AG04450 (cell line): ENCODE measurements at regions not wholly inside any gene's neighbourhood (a gene's known extent, or its start where the extent isn't known, plus 50 kb on each side); places are given as distances from the start of the nearest gene placed in this dataset.

Source experiments
- CTCF ChIA-PET: fragments of 300-600, 350-600 bp; formaldehyde crosslinking; extraction: SDS; loops from one replicate; lab custom pipeline; 2022; ENCODE audit warnings: antibody characterized with exemption, inconsistent platforms; lab: Charles Lee
- POLR2A ChIA-PET: fragments of 350-600 bp; formaldehyde crosslinking; extraction: SDS; loops from one replicate; lab custom pipeline; 2021; ENCODE audit warnings: antibody characterized with exemption, inconsistent platforms; lab: Yijun Ruan, JAX
- DNase-seq: peaks from one replicate; pipeline ENCODE4 v3.0.0-alpha.2; 2011; ENCODE audit warnings: low read depth, low spot score
- H3K27ac ChIP-seq: one replicate; pipeline ENCODE4 v1.5.1; 2012; ENCODE audit warnings: low read depth, low read length, control low read depth
- H3K27me3 ChIP-seq: one replicate; pipeline ENCODE4 v1.6.0; 2012; ENCODE audit warnings: low read length; ENCODE audit not compliant: control insufficient read depth, insufficient read depth
- H3K4me3 ChIP-seq: 2 replicates; pipeline ENCODE4 v1.5.1; 2011; ENCODE audit warnings: mild to moderate bottlenecking, low read depth, low read length, control low read depth
- H3K9me3 ChIP-seq: 2 replicates; pipeline ENCODE4 v1.5.1; 2012; ENCODE audit warnings: low read length; ENCODE audit not compliant: control insufficient read depth, insufficient read depth
- CTCF ChIP-seq: IDR thresholded peaks from 2 replicates; pipeline ENCODE4 v1.5.1; 2011; ENCODE audit warnings: low read depth, low read length, control low read depth, inconsistent platforms

- Histone ChIP-seq H3K4me3 (no peak overlapping the region), H3K9me3 (no peaks in the 10 kb centered on the region), H3K27ac (no peak overlapping the region), H3K27me3 (peaks cover 2% of the 10 kb centered on the region)
- ChIA-PET POLR2A (no interaction called here), CTCF (no interaction called here)
- no peak for DNase-seq
- no peak for TF ChIP-seq CTCF
Measured at GRCh38 chr1:232179896-232180778, 449.8 kb downstream of the SIPA1L2 start.

GRCh38 chr1:232178191-232178590 is 451.7 kb downstream of the SIPA1L2 start:
- no peak overlapping the region for H3K27ac ChIP-seq
- no peaks in the 10 kb centered on the region for H3K9me3 ChIP-seq
- peaks cover 2% of the 10 kb centered on the region for H3K27me3 ChIP-seq
- no peak for TF ChIP-seq CTCF
- no peak overlapping the region for H3K4me3 ChIP-seq
- ChIA-PET CTCF (no interaction called here), POLR2A (no interaction called here)
- no peak for DNase-seq

- H3K9me3 ChIP-seq = no peaks in the 10 kb centered on the region
- H3K27me3 ChIP-seq = peaks cover 2% of the 10 kb centered on the region
- ChIA-PET POLR2A (no interaction called here), CTCF (no interaction called here)
- H3K4me3 ChIP-seq = no peak overlapping the region
- DNase-seq = no peak
- no peak overlapping the region for H3K27ac ChIP-seq
- no peak for TF ChIP-seq CTCF
Measured at GRCh38 chr1:232177438-232177837, 452.5 kb downstream of the SIPA1L2 start.

GRCh38 chr1:232176222-232176621 is 453.7 kb downstream of the SIPA1L2 start:
- Histone ChIP-seq H3K9me3 (no peaks in the 10 kb centered on the region), H3K27ac (no peak overlapping the region), H3K27me3 (peaks cover 2% of the 10 kb centered on the region), H3K4me3 (no peak overlapping the region)
- ChIA-PET POLR2A (no interaction called here), CTCF (no interaction called here)
- TF ChIP-seq CTCF = no peak
- DNase-seq = no peak

- ChIA-PET CTCF (no interaction called here), POLR2A (no interaction called here)
- no peak for DNase-seq
Measured at GRCh38 chr1:232174306-232174705, 455.6 kb downstream of the SIPA1L2 start.

More at GRCh38 chr1:232174306-232174705, 455.6 kb downstream of the SIPA1L2 start:
- no peak overlapping the region for H3K27ac ChIP-seq
- no peak for TF ChIP-seq CTCF
- peaks cover 2% of the 10 kb centered on the region for H3K27me3 ChIP-seq
- no peaks in the 10 kb centered on the region for H3K9me3 ChIP-seq
- H3K4me3 ChIP-seq = no peak overlapping the region
